Astrocyte (in vitro differentiated cells and primary cell): ENCODE measurements at regions not wholly inside any gene's neighbourhood (a gene's known extent, or its start where the extent isn't known, plus 50 kb on each side); places are given as distances from the start of the nearest gene placed in this dataset.
A peak's percentile ranks its signal among the peaks of the same experiment; 100 is the strongest.
"Not testable (repeated sequence)": the region's sequence is repeated elsewhere in the genome, so short reads cannot be mapped to it uniquely, and the experiment has no call there.

Experiments
- DNase-seq: peaks from one replicate; pipeline ENCODE4 v3.0.0-alpha.2; 2010; ENCODE audit warnings: low read depth
- FAIRE-seq: peaks from 2 replicates; lab custom pipeline; 2011; peaks lifted over from hg19 to GRCh38; lab: Jason Lieb, UNC
- H2AFZ ChIP-seq: 2 replicates; pipeline ENCODE4 v1.6.0; 2012; ENCODE audit warnings: low read depth, low read length, inconsistent platforms
- H3K27ac ChIP-seq: 2 replicates; pipeline ENCODE4 v1.5.1; 2011; ENCODE audit warnings: low read depth, low read length, inconsistent platforms
- H3K27me3 ChIP-seq: 2 replicates; pipeline ENCODE4 v1.6.0; 2011; ENCODE audit warnings: low read length, inconsistent platforms; ENCODE audit not compliant: insufficient read depth
- H3K36me3 ChIP-seq: 2 replicates; pipeline ENCODE4 v1.5.1; 2011; ENCODE audit warnings: low read length, inconsistent platforms; ENCODE audit not compliant: insufficient read depth
- H3K4me1 ChIP-seq: 2 replicates; pipeline ENCODE4 v1.5.1; 2011; ENCODE audit warnings: low read length, inconsistent platforms; ENCODE audit not compliant: insufficient read depth
- H3K4me2 ChIP-seq: 2 replicates; pipeline ENCODE4 v1.6.0; 2012; ENCODE audit warnings: low read length, inconsistent platforms
- H3K4me3 ChIP-seq: 2 replicates; pipeline ENCODE4 v1.5.1; 2011; ENCODE audit warnings: low read depth, mild to moderate bottlenecking, low read length, inconsistent platforms; ENCODE audit not compliant: insufficient read depth
- H3K79me2 ChIP-seq: 2 replicates; pipeline ENCODE4 v1.6.0; 2012; ENCODE audit warnings: mild to moderate bottlenecking, low read length, inconsistent platforms; ENCODE audit not compliant: insufficient read depth
- H3K9ac ChIP-seq: 2 replicates; pipeline ENCODE4 v1.6.0; 2012; ENCODE audit warnings: mild to moderate bottlenecking, low read length, inconsistent platforms
- H3K9me3 ChIP-seq: 2 replicates; pipeline ENCODE4 v1.5.1; 2012; ENCODE audit warnings: low read depth, mild to moderate bottlenecking, low read length, inconsistent platforms; ENCODE audit not compliant: insufficient read depth
- H4K20me1 ChIP-seq: 2 replicates; pipeline ENCODE4 v1.6.0; 2012; ENCODE audit warnings: low read length, inconsistent platforms; ENCODE audit not compliant: insufficient read depth
- H3K27ac Mint-ChIP-seq: one replicate; pipeline ENCODE4 v1.8.0; 2021; ENCODE audit warnings: mild to moderate bottlenecking, mixed read lengths; ENCODE audit not compliant: unreplicated experiment
- H3K27me3 Mint-ChIP-seq: one replicate; pipeline ENCODE4 v1.8.0; 2021; ENCODE audit warnings: low read depth, mixed read lengths; ENCODE audit not compliant: unreplicated experiment
- H3K36me3 Mint-ChIP-seq: one replicate; pipeline ENCODE4 v1.8.0; 2021; ENCODE audit warnings: low read depth, mixed read lengths; ENCODE audit not compliant: unreplicated experiment
- H3K4me1 Mint-ChIP-seq: one replicate; pipeline ENCODE4 v1.8.0; 2021; ENCODE audit warnings: low read depth, mixed read lengths; ENCODE audit not compliant: unreplicated experiment
- H3K4me3 Mint-ChIP-seq: one replicate; pipeline ENCODE4 v1.8.0; 2021; ENCODE audit warnings: mild to moderate bottlenecking, moderate library complexity, mixed read lengths; ENCODE audit not compliant: unreplicated experiment
- H3K9me3 Mint-ChIP-seq: one replicate; pipeline ENCODE4 v1.8.0; 2021; ENCODE audit warnings: mild to moderate bottlenecking, mixed read lengths; ENCODE audit not compliant: unreplicated experiment
- CTCF ChIP-seq: IDR thresholded peaks from 2 replicates; pipeline ENCODE4 v1.5.1; 2011; ENCODE audit warnings: low read depth, mild to moderate bottlenecking, inconsistent platforms, low read length, moderate library complexity; ENCODE audit not compliant: insufficient read depth
- EZH2 ChIP-seq: IDR thresholded peaks from 2 replicates; pipeline ENCODE4 v1.6.1; 2012; ENCODE audit warnings: mild to moderate bottlenecking, low read length, inconsistent platforms; ENCODE audit not compliant: insufficient read depth

- Mint-ChIP-seq H3K4me1 (no peaks in the 10 kb centered on the region), H3K9me3 (no peaks in the 10 kb centered on the region), H3K4me3 (no peak overlapping the region), H3K27me3 (no peaks in the 10 kb centered on the region), H3K36me3 (no peaks in the 10 kb centered on the region), H3K27ac (no peak overlapping the region)
- no peaks in the 10 kb centered on the region for H3K27me3 ChIP-seq
- no peak for TF ChIP-seq EZH2
- no peak for TF ChIP-seq CTCF
- no peak for FAIRE-seq
- H3K27ac ChIP-seq = no peak overlapping the region
- H3K4me3 ChIP-seq = no peak overlapping the region
- no peak overlapping the region for H3K4me2 ChIP-seq
- no peaks in the 10 kb centered on the region for H3K4me1 ChIP-seq
- no peaks in the 10 kb centered on the region for H3K79me2 ChIP-seq
- no peaks in the 10 kb centered on the region for H3K9me3 ChIP-seq
- H3K36me3 ChIP-seq = no peaks in the 10 kb centered on the region
- no peak for DNase-seq
- no peaks in the 10 kb centered on the region for H4K20me1 ChIP-seq
- H3K9ac ChIP-seq = no peak overlapping the region
- no peak overlapping the region for H2AFZ ChIP-seq
Observed at GRCh38 chr1:195851804-195852203, 756.4 kb downstream of the KCNT2 start.

GRCh38 chr1:195851016-195851601, 757.1 kb downstream of the KCNT2 start:
- FAIRE-seq = no peak
- H3K36me3 ChIP-seq = no peaks in the 10 kb centered on the region
- H3K27me3 Mint-ChIP-seq = no peaks in the 10 kb centered on the region
- H3K27me3 ChIP-seq = no peaks in the 10 kb centered on the region
- H3K4me3 Mint-ChIP-seq = no peak overlapping the region
- H3K4me2 ChIP-seq = no peak overlapping the region
- H3K4me1 Mint-ChIP-seq = no peaks in the 10 kb centered on the region
- H3K4me3 ChIP-seq = no peak overlapping the region
- no peaks in the 10 kb centered on the region for H3K4me1 ChIP-seq
- H3K27ac Mint-ChIP-seq = no peak overlapping the region
- no peaks in the 10 kb centered on the region for H3K36me3 Mint-ChIP-seq
- no peak for TF ChIP-seq EZH2
- no peak for TF ChIP-seq CTCF
- no peaks in the 10 kb centered on the region for H3K79me2 ChIP-seq
- no peak overlapping the region for H3K9ac ChIP-seq
- DNase-seq = no peak
- H3K27ac ChIP-seq = no peak overlapping the region
- H3K9me3 Mint-ChIP-seq = no peaks in the 10 kb centered on the region
- no peak overlapping the region for H2AFZ ChIP-seq
- no peaks in the 10 kb centered on the region for H4K20me1 ChIP-seq
- no peaks in the 10 kb centered on the region for H3K9me3 ChIP-seq

- H3K27me3 ChIP-seq = no peaks in the 10 kb centered on the region
- no peak for FAIRE-seq
- H3K9ac ChIP-seq = no peak overlapping the region
- H4K20me1 ChIP-seq = no peaks in the 10 kb centered on the region
- Mint-ChIP-seq H3K27me3 (no peaks in the 10 kb centered on the region), H3K36me3 (no peaks in the 10 kb centered on the region), H3K4me1 (no peaks in the 10 kb centered on the region), H3K4me3 (no peak overlapping the region), H3K9me3 (no peaks in the 10 kb centered on the region), H3K27ac (no peak overlapping the region)
- no peaks in the 10 kb centered on the region for H3K79me2 ChIP-seq
- no peaks in the 10 kb centered on the region for H3K9me3 ChIP-seq
- no peak overlapping the region for H3K4me3 ChIP-seq
- DNase-seq = no peak
- H3K4me1 ChIP-seq = no peaks in the 10 kb centered on the region
- no peak overlapping the region for H3K27ac ChIP-seq
- no peaks in the 10 kb centered on the region for H3K36me3 ChIP-seq
- no peak overlapping the region for H3K4me2 ChIP-seq
- H2AFZ ChIP-seq = no peak overlapping the region
- TF ChIP-seq CTCF = no peak
- TF ChIP-seq EZH2 = no peak
Observed at GRCh38 chr1:195849180-195849579, 759.1 kb downstream of the KCNT2 start.

- FAIRE-seq, H3K9me3 ChIP-seq, H3K9me3 Mint-ChIP-seq, H3K27me3 Mint-ChIP-seq, DNase-seq, H3K4me2 ChIP-seq, H3K4me3 Mint-ChIP-seq, H3K27ac Mint-ChIP-seq, H3K9ac ChIP-seq, H3K36me3 ChIP-seq, H4K20me1 ChIP-seq, H3K4me1 Mint-ChIP-seq, H3K4me3 ChIP-seq, H3K79me2 ChIP-seq, H3K4me1 ChIP-seq, H3K36me3 Mint-ChIP-seq, H3K27ac ChIP-seq, H3K27me3 ChIP-seq: not testable (repeated sequence)
- H2AFZ ChIP-seq = peak overlapping the region; percentile 2
Observed at GRCh38 chr1:195847957-195848875, 760.0 kb downstream of the KCNT2 start.
